Right lobe of liver (tissue), 4 donors: ENCODE measurements at regions not wholly inside any gene's neighbourhood (a gene's known extent, or its start where the extent isn't known, plus 50 kb on each side); places are given as distances from the start of the nearest gene placed in this dataset.

Experiments used
- CTCF ChIP-seq, 4 donors: fragments of 200-600 bp in 3 of 4; fragments of 450-650 bp in 1 of 4; IDR thresholded peaks; one replicate each; pipeline versions ENCODE4 v1.5.1 to v1.8.0; 2016 to 2022; ENCODE audit warnings: antibody characterized with exemption in 4 of 4, mild to moderate bottlenecking in 2 of 4
- POLR2A ChIP-seq: fragments of 450-650 bp; IDR thresholded peaks from one replicate; pipeline ENCODE4 v1.6.1; 2017; ENCODE audit warnings: antibody characterized with exemption, mild to moderate bottlenecking
- donor health status: DM: no; HTN: no; CAD: no.
- donor health status: DM: no; HTN: no; CAD: no.
- donor health status: DM: no; HTN: yes; CAD: no.

- TF ChIP-seq CTCF (IDR thresholded peaks at IDR 0.05) (no peak), POLR2A (no peak)
These were observed 680.9 kb downstream of the TMEM121 start for GRCh38 chr14:106207316-106207715.
